Upper lobe of right lung (tissue), 1 donor: ENCODE measurements at regions not wholly inside any gene's neighbourhood (a gene's known extent, or its start where the extent isn't known, plus 50 kb on each side); places are given as distances from the start of the nearest gene placed in this dataset.

ENCODE experiments used
- ATAC-seq: fragments of 200-7000 bp; cut with Tn5 transposase; one replicate; pipeline ENCODE4 v1.9.1; 2020; ENCODE audit warnings: mild to moderate bottlenecking, moderate library complexity
- DNase-seq: peaks from one replicate; pipeline ENCODE4 v3.0.0-alpha.2; 2020
- H3K27ac ChIP-seq: fragments of 200-600 bp; one replicate; pipeline ENCODE4 v1.8.0; 2022
- H3K27me3 ChIP-seq: fragments of 200-600 bp; one replicate; pipeline ENCODE4 v1.8.0; 2022; ENCODE audit warnings: mild to moderate bottlenecking
- H3K36me3 ChIP-seq: fragments of 200-600 bp; one replicate; pipeline ENCODE4 v1.8.0; 2022
- H3K4me1 ChIP-seq: fragments of 200-600 bp; one replicate; pipeline ENCODE4 v1.8.0; 2022
- H3K4me3 ChIP-seq: fragments of 200-600 bp; one replicate; pipeline ENCODE4 v1.8.0; 2022; ENCODE audit warnings: mild to moderate bottlenecking
- H3K9me3 ChIP-seq: fragments of 200-600 bp; one replicate; pipeline ENCODE4 v1.8.0; 2022
- CTCF ChIP-seq: fragments of 200-600 bp; IDR thresholded peaks from one replicate; pipeline ENCODE4 v1.8.0; 2022; ENCODE audit warnings: antibody characterized with exemption
- intact Hi-C: fragments of 100-400 bp; cut with DNase I; formaldehyde crosslinking; loops from one replicate; pipeline ENCODE4 v1.11.0; 2022
- donor health status: DM: no; HTN: yes; CAD: no; lungs with severe emphysema.

- DNase-seq = no peak
- intact Hi-C loops = no loop called here
These were observed 264.2 kb downstream of the TMEM38B start for GRCh38 chr9:105958587-105958986.

GRCh38 chr9:105959531-105959930, 265.2 kb downstream of the TMEM38B start:
- Histone ChIP-seq H3K4me1 (no peaks in the 10 kb centered on the region), H3K27me3 (no peaks in the 10 kb centered on the region), H3K27ac (no peak overlapping the region), H3K9me3 (no peaks in the 10 kb centered on the region), H3K36me3 (no peaks in the 10 kb centered on the region), H3K4me3 (no peak overlapping the region)
- DNase-seq = no peak
- TF ChIP-seq CTCF = no peak
- ATAC-seq = no peak
- intact Hi-C loops = no loop called here

More at GRCh38 chr9:105958587-105958986, 264.2 kb downstream of the TMEM38B start:
- no peak for ATAC-seq
- H3K27me3 ChIP-seq = no peaks in the 10 kb centered on the region
- H3K4me1 ChIP-seq = no peaks in the 10 kb centered on the region
- no peaks in the 10 kb centered on the region for H3K9me3 ChIP-seq
- no peak overlapping the region for H3K4me3 ChIP-seq
- H3K36me3 ChIP-seq = no peaks in the 10 kb centered on the region
- no peak overlapping the region for H3K27ac ChIP-seq
- no peak for TF ChIP-seq CTCF

- Histone ChIP-seq H3K27me3 (no peaks in the 10 kb centered on the region), H3K27ac (no peak overlapping the region)
These were observed 269.2 kb downstream of the TMEM38B start for GRCh38 chr9:105963343-105964099.

GRCh38 chr9:105964156-105964555, 269.8 kb downstream of the TMEM38B start:
- Histone ChIP-seq H3K4me3 (no peak overlapping the region), H3K36me3 (no peaks in the 10 kb centered on the region), H3K9me3 (no peaks in the 10 kb centered on the region), H3K4me1 (no peaks in the 10 kb centered on the region), H3K27ac (no peak overlapping the region), H3K27me3 (no peaks in the 10 kb centered on the region)
- intact Hi-C loops = no loop called here
- DNase-seq (no peak), ATAC-seq (no peak)
- no peak for TF ChIP-seq CTCF

More at GRCh38 chr9:105963343-105964099, 269.2 kb downstream of the TMEM38B start:
- no peak for DNase-seq
- Histone ChIP-seq H3K4me1 (no peaks in the 10 kb centered on the region), H3K4me3 (no peak overlapping the region), H3K9me3 (no peaks in the 10 kb centered on the region), H3K36me3 (no peaks in the 10 kb centered on the region)
- intact Hi-C loops = no loop called here
- no peak for TF ChIP-seq CTCF
- no peak for ATAC-seq

DNA sequence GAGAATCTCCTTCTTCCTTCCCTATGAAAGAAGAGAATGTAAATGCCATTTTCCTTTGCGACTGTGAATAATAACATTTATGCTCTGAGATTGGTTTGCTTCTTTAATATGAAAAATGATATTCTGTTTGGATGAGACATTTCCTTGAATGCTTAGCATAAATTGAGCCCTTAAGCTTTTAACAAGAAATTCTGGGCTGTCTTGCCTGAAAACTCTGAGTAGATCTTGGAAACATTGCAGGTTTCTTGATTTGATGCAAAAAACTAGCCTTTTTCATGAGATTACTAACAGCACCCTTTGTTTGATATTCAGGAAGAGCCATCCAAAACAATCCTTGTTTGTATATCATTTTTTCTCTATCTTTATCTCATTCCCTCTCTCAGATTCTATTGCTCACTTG, 272.5 kb downstream of the TMEM38B start:
- Histone ChIP-seq H3K27ac (no peak overlapping the region), H3K4me3 (no peak overlapping the region), H3K36me3 (no peaks in the 10 kb centered on the region), H3K4me1 (no peaks in the 10 kb centered on the region), H3K9me3 (no peaks in the 10 kb centered on the region), H3K27me3 (no peaks in the 10 kb centered on the region)
- intact Hi-C loops = no loop called here
- ATAC-seq (no peak), DNase-seq (no peak)
- TF ChIP-seq CTCF = no peak

GRCh38 chr9:105967248-105967647, 272.9 kb downstream of the TMEM38B start:
- Histone ChIP-seq H3K27ac (no peak overlapping the region), H3K9me3 (no peaks in the 10 kb centered on the region), H3K4me1 (no peaks in the 10 kb centered on the region), H3K4me3 (no peak overlapping the region), H3K27me3 (no peaks in the 10 kb centered on the region), H3K36me3 (no peaks in the 10 kb centered on the region)
- no peak for TF ChIP-seq CTCF
- intact Hi-C loops = no loop called here
- DNase-seq = no peak
- no peak for ATAC-seq
